Progenitor cell of endocrine pancreas (in vitro differentiated cells): ENCODE measurements at regions not wholly inside any gene's neighbourhood (a gene's known extent, or its start where the extent isn't known, plus 50 kb on each side); places are given as distances from the start of the nearest gene placed in this dataset.

Experiments
- DNase-seq: peaks from one replicate; pipeline ENCODE4 v3.0.0; 2021; ENCODE audit warnings: low spot score; ENCODE audit not compliant: unreplicated experiment
- H3K27ac Mint-ChIP-seq: 2 replicates; pipeline ENCODE4 v1.8.0; 2021; ENCODE audit warnings: mild to moderate bottlenecking, moderate library complexity, mixed read lengths
- H3K27me3 Mint-ChIP-seq: 2 replicates; pipeline ENCODE4 v1.8.0; 2021; ENCODE audit warnings: mixed read lengths
- H3K36me3 Mint-ChIP-seq: 2 replicates; pipeline ENCODE4 v1.8.0; 2022; ENCODE audit warnings: mixed read lengths; ENCODE audit not compliant: insufficient read depth
- H3K4me1 Mint-ChIP-seq: 2 replicates; pipeline ENCODE4 v1.8.0; 2021; ENCODE audit warnings: low read depth, mixed read lengths
- H3K4me3 Mint-ChIP-seq: 2 replicates; pipeline ENCODE4 v1.8.0; 2021; ENCODE audit warnings: low read depth, mild to moderate bottlenecking, moderate library complexity, mixed read lengths
- H3K9me3 Mint-ChIP-seq: 2 replicates; pipeline ENCODE4 v1.8.0; 2021; ENCODE audit warnings: low read depth, mixed read lengths
- CTCF ChIP-seq: fragments of 200-600 bp; sonication (generic); IDR thresholded peaks from one replicate; pipeline ENCODE4 v1.5.0; 2021; ENCODE audit warnings: antibody characterized with exemption, mild to moderate bottlenecking; ENCODE audit not compliant: unreplicated experiment

GRCh38 chr14:25411781-25412757, 362.1 kb upstream of the STXBP6 start:
- TF ChIP-seq CTCF: peak; percentile 38
- peaks cover 3% of the 10 kb centered on the region for H3K27me3 Mint-ChIP-seq
- H3K4me1 Mint-ChIP-seq: no peaks in the 10 kb centered on the region
- no peak overlapping the region for H3K27ac Mint-ChIP-seq
- no peak overlapping the region for H3K4me3 Mint-ChIP-seq
- H3K36me3 Mint-ChIP-seq: no peaks in the 10 kb centered on the region
- no peak for DNase-seq
- no peaks in the 10 kb centered on the region for H3K9me3 Mint-ChIP-seq

- H3K36me3 Mint-ChIP-seq: no peaks in the 10 kb centered on the region
- H3K27ac Mint-ChIP-seq: no peak overlapping the region
- H3K4me3 Mint-ChIP-seq: no peak overlapping the region
- H3K27me3 Mint-ChIP-seq: peaks cover 10% of the 10 kb centered on the region
- H3K9me3 Mint-ChIP-seq: no peaks in the 10 kb centered on the region
- peak; percentile 68 for TF ChIP-seq CTCF
- DNase-seq: no peak
- no peaks in the 10 kb centered on the region for H3K4me1 Mint-ChIP-seq
Measured at GRCh38 chr14:25406818-25407217, 356.9 kb upstream of the STXBP6 start.

GRCh38 chr14:25400607-25401206, 350.8 kb upstream of the STXBP6 start:
- Mint-ChIP-seq H3K27me3 (peaks cover 19% of the 10 kb centered on the region), H3K36me3 (no peaks in the 10 kb centered on the region), H3K4me3 (no peak overlapping the region), H3K4me1 (peaks cover 2% of the 10 kb centered on the region), H3K27ac (no peak overlapping the region), H3K9me3 (no peaks in the 10 kb centered on the region)
- TF ChIP-seq CTCF: peak; percentile 81
- DNase-seq: no peak

GRCh38 chr14:25396128-25396527, 346.2 kb upstream of the STXBP6 start:
- H3K4me3 Mint-ChIP-seq: no peak overlapping the region
- no peaks in the 10 kb centered on the region for H3K36me3 Mint-ChIP-seq
- no peak overlapping the region for H3K27ac Mint-ChIP-seq
- no peak for DNase-seq
- H3K4me1 Mint-ChIP-seq: peaks cover 4% of the 10 kb centered on the region
- no peak for TF ChIP-seq CTCF
- H3K9me3 Mint-ChIP-seq: no peaks in the 10 kb centered on the region
- H3K27me3 Mint-ChIP-seq: peaks cover 6% of the 10 kb centered on the region

GRCh38 chr14:25394791-25395391, 344.9 kb upstream of the STXBP6 start:
- no peak for TF ChIP-seq CTCF
- no peak overlapping the region for H3K4me3 Mint-ChIP-seq
- H3K36me3 Mint-ChIP-seq: no peaks in the 10 kb centered on the region
- peaks cover 4% of the 10 kb centered on the region for H3K4me1 Mint-ChIP-seq
- H3K9me3 Mint-ChIP-seq: no peaks in the 10 kb centered on the region
- no peak overlapping the region for H3K27ac Mint-ChIP-seq
- DNase-seq: no peak
- no peaks in the 10 kb centered on the region for H3K27me3 Mint-ChIP-seq
